Tongue (tissue), 1 donor: ENCODE measurements at regions not wholly inside any gene's neighbourhood (a gene's known extent, or its start where the extent isn't known, plus 50 kb on each side); places are given as distances from the start of the nearest gene placed in this dataset.
A peak's percentile ranks its signal among the peaks of the same experiment; 100 is the strongest.

ENCODE experiments used
- DNase-seq: peaks from one replicate; pipeline ENCODE4 v3.0.0-alpha.2; 2015

DNA sequence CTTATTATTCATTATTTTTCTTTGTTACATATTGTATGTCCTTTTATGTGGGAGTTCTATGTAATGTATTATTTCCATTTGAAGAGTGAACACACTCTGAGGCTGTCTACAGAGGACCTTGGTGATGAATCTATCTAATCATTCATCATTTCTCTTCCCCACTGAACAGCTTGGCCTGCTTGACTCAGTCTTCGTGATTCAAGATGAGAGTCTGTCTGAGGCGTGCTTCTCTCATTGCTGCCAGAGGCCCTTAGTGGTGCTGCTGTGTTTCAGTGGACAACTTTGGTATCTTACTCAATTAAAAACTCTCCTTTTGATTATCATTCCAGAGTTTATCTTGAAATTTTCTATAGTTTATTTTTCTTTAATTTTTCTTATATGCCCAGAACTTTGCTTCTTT lies 318.1 kb upstream of the DAB2 start:
- no peak for DNase-seq

DNA sequence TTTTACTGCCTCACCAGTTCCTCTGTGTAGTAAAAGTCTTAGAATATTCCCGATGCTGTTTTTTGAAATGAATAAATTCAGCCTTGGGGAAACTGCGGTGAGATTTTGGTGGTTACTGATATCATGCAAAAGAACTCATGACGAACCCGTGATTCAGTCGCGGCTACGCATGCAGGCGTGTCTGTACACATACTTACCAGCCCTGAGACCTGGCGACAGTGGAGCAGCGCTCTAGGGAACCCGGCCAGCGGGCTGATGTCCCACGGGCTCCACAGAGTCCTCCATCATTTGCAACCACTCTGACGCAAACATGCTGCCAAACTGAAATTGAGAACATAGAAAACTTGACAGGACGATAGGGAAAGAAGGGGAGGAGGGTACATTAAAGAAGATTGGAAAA lies 315.6 kb upstream of the DAB2 start:
- DNase-seq: no peak

DNA sequence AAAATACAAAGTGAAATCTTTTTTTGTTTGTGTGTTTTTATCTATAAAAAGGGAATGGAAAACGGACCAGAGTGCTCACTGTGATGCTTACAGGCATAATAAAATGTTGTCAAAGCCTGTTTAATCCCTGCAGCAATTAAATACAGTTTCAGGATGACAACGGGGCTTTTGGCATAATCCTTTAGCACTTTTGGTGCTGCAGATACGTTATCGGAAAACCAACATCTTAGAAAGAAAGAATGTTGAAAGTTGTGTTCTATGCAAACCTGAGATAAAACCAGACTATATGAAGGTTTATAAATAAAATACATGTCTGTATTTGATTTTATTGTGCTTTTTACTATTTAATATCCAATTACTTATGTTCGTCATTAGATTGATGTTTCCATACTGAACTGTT lies 307.4 kb upstream of the DAB2 start:
- no peak for DNase-seq

- DNase-seq: no peak
These were observed 305.9 kb upstream of the DAB2 start for GRCh38 chr5:39730699-39731098.

DNA sequence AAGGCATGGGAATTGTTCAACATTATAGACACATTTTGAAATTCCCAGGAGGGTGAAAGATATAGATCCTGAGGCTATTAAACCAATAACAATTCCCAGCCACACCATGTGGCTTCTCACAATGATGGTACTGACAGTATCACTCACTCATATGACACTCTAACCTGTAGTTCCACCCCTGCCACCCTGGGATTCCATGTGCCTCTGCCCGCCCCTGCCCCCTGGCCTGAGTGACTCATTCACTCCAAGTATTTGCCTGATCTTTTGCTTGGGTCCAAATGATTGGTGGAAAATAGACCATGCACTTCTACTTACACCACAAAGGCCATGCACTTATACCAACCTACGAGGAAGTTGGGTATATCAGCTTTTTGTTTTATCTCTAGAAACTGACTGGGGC lies 305.2 kb upstream of the DAB2 start:
- no peak for DNase-seq

DNA sequence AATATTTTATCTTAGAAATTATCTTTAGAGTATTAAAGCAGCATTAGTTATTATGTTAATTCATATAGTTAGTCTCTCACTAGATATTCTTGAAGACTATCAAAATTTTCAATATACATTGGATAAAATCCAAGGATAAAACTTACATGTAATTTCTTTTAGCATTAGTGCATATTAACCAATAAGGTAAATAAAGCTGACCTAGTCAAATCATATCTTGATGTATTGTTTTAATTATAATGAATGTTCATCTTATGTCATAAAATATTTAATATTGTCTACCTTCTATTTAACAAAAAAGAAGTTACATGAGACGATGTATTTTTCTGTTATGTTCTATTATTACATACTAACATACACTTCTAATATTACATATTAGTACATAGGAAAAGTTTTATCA lies 301.7 kb upstream of the DAB2 start:
- no peak for DNase-seq

GRCh38 chr5:39721394-39721793 lies 296.6 kb upstream of the DAB2 start:
- DNase-seq: no peak

DNA sequence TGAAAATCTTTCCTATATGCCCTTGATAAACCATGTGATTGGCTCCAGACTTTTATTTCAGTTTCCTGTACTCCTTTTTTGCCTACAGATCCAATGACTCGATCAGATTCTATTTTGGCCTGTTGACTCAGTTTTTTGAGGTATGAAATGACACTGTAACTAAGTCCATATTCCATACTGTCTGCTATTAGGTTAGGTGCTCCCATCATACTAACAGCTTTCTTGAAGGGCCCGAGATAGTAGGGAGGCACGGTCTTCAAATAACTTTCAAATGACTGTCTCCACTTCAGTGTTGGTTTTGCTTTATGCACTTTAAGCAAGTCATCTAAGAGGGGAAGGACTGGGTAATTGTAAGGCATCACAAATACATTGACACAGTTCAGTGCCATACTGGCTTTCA lies 295.4 kb upstream of the DAB2 start:
- no peak for DNase-seq

- no peak for DNase-seq
These were observed 292.6 kb upstream of the DAB2 start for GRCh38 chr5:39717176-39717897.

DNA sequence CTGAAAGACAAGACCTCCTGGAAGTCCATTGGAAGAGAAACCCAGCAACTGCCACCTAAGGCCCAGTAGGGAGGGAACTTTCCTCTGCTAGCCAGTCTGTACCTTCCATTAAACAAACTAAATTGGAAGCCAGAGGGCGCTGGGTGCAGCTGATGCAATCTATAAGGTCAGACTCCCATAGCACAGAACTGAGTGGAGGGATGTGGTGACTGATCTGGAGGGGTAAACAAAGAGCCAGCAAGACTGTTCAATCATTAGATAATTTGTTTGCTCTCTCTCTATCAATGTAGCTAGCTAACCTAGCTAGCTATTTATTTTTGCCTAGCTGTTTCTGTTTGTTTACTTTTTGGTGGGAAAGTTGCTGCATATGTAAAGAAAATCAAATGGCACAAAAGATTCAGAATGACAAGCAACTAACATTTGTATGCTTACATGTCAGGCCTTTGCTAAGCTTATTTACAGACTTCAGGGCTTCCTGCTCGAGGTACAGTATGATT lies 291.8 kb upstream of the DAB2 start:
- DNase-seq: peak; percentile 49

GRCh38 chr5:39714036-39714698 lies 289.4 kb upstream of the DAB2 start:
- DNase-seq: peak; percentile 85

DNA sequence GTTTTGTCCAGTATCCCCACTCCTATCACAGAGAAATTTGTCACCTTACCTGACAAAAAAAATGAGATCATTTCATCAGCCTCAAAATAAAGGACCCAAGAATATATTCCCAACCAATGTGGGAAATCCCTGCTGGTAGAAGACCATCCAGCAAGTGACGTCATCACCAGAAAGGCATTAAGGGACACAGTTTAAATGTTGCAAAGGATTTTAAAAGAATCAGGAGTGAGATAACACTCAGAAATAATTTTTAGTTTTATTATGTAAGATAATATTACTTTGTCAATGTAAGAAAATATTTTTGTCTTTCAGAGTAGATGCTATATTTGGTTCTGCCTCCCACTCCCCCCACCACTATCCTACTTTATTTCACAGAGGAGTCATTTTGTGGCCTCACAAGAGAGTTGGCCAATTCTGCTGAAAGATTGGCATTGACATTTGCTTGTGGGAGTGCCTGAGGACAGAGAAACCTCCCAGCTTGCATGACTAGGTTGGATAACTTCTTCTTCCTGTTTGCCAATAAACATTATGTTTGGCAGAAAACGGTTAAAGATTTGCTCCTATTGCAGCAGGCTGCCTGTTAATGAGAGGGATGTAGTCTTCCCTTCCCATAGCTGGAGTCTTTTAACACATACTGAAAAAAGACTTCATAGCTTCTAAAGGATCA lies 288.6 kb upstream of the DAB2 start:
- peak; percentile 38 for DNase-seq

DNA sequence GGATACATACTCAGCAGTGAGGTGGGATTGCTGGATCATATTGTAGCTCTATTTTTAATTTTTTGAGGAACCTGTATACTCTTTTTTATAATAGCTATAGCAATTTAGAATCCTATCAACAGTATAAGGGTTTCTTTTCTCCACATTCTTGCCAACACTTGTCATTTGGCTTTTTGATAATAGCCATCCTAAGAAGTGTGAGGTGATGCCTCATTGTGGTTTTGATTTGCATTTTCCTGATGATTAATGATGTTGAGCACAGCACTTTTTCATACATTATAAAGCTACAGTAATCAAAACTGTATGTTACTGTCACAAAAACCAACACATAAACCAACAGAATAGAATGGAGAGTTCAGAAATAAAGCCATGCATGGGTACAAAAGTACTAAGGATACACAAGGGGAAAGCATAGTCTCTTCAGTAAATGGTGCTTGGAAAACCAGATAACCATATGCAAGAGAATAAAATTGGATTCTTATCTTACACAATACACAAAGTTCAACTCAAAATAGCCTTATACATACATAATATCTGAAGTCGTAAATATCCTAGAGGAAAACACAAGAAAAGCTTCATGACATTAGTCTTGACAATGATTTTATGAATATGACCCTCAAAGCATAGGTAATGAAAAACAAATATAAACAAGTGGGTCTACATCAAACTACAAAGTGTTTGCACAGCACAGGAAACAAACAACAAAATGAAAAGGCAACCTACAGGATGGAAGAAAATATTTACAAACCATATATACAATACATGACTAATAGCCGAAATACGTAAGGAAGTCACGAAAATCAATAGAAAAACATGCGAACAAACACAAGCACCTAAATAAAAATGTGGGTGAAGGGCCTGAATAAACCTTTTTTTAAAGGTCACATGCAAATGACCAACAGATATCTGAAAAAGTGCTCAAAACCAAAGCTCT lies 287.8 kb upstream of the DAB2 start:
- no peak for DNase-seq

DNA sequence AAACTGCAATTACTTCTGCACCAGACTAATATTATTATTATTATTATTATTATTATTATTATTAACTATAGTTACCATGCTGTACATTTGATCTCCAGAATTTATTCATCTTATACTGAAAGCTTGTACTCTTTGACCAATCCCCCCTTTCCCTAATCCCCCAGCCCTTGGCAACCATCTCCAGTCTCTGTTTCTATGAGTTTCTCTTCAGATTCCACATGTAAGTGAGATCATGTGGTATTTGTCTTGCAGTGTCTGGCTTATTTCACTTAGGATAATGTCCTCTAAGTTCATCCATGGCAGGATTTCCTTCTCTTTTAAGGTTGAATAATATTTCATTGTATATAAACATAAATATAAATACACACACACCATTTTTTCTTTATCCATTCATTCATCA lies 287.0 kb upstream of the DAB2 start:
- peak; percentile 8 for DNase-seq

DNA sequence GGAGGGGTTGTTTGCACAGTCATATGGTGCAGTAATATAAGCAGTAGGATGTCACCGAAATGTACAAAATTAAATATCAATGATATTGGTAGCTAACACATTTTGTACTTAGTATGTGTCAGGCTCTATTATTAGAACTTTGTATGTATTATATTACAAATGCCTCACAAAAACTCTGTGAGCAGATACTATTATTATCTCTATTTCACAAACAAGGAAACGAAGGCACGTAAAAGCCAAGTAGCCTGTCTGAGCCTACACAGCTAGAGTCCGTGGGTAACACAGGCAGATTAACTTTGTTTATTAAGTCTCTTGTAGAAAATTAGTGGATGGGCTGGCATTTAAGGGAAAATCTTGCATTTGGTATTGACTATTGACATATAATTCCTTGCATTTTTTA lies 284.3 kb upstream of the DAB2 start:
- DNase-seq: no peak

- no peak for DNase-seq
These were observed 278.1 kb upstream of the DAB2 start for GRCh38 chr5:39702928-39703327.

GRCh38 chr5:39700523-39700922 lies 275.7 kb upstream of the DAB2 start:
- DNase-seq: no peak

- DNase-seq: no peak
These were observed 274.2 kb upstream of the DAB2 start for GRCh38 chr5:39698838-39699560.

- DNase-seq: no peak
These were observed 273.1 kb upstream of the DAB2 start for GRCh38 chr5:39697881-39698280.

GRCh38 chr5:39696672-39697398 lies 272.1 kb upstream of the DAB2 start:
- no peak for DNase-seq

DNA sequence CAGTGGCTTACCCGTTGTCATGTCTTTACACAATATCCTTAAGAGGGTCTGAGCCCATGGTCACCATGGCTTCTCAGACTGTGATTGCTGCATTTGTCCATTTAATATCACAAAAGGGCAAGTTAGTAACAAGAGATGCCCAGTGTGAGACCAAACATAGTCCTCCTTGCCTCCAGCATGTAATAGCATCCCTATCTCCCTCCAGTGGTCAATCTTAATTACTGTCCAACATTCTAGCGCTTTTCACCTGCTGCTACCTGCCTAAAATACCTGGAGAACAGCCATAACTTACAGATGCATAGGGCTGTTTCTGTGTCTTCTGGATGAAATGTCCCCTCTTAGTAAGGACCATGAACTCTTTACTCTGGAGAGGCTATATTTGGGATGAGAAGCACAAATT lies 267.2 kb upstream of the DAB2 start:
- DNase-seq: no peak
